ENCODE measurements at regions not wholly inside any gene's neighbourhood (a gene's known extent, or its start where the extent isn't known, plus 50 kb on each side); places are given as distances from the start of the nearest gene placed in this dataset.

- DNase-seq (ENCODE audit: low read depth in 2 of 2): no peak
These were observed 1687.0 kb downstream of the GRIK2 start for GRCh38 chr6:103080497-103080896.

GRCh38 chr6:103079867-103080266, 1686.4 kb downstream of the GRIK2 start:
- no peak for DNase-seq (ENCODE audit: low read depth in 2 of 2)

GRCh38 chr6:103062136-103062535, 1668.6 kb downstream of the GRIK2 start:
- no peak for DNase-seq (ENCODE audit: low read depth in 2 of 2)

GRCh38 chr6:103047567-103047966, 1654.1 kb downstream of the GRIK2 start:
- DNase-seq (ENCODE audit: low read depth in 2 of 2): no peak

GRCh38 chr6:103042336-103042735, 1648.8 kb downstream of the GRIK2 start:
- DNase-seq (ENCODE audit: low read depth in 2 of 2): no peak

- no peak for DNase-seq (ENCODE audit: low read depth in 2 of 2)
These were observed 1643.3 kb downstream of the GRIK2 start for GRCh38 chr6:103036846-103037245.

GRCh38 chr6:103027271-103027931, 1633.9 kb downstream of the GRIK2 start:
- DNase-seq (ENCODE audit: low read depth in 2 of 2): no peak

GRCh38 chr6:103018426-103018825, 1624.9 kb downstream of the GRIK2 start:
- no peak for DNase-seq (ENCODE audit: low read depth in 2 of 2)

GRCh38 chr6:103017878-103018277, 1624.4 kb downstream of the GRIK2 start:
- no peak for DNase-seq (ENCODE audit: low read depth in 2 of 2)

GRCh38 chr6:103011605-103012004, 1618.1 kb downstream of the GRIK2 start:
- DNase-seq (ENCODE audit: low read depth in 2 of 2): no peak

GRCh38 chr6:103002282-103002681, 1608.8 kb downstream of the GRIK2 start:
- no peak for DNase-seq (ENCODE audit: low read depth in 2 of 2)

- no peak for DNase-seq (ENCODE audit: low read depth in 2 of 2)
These were observed 1608.2 kb downstream of the GRIK2 start for GRCh38 chr6:103001724-103002123.

- DNase-seq (ENCODE audit: low read depth in 2 of 2): no peak
These were observed 1607.2 kb downstream of the GRIK2 start for GRCh38 chr6:103000688-103001087.

- no peak for DNase-seq (ENCODE audit: low read depth in 2 of 2)
These were observed 1602.0 kb downstream of the GRIK2 start for GRCh38 chr6:102995491-102995890.

GRCh38 chr6:102994866-102995265, 1601.4 kb downstream of the GRIK2 start:
- no peak for DNase-seq (ENCODE audit: low read depth in 2 of 2)

- DNase-seq (ENCODE audit: low read depth in 2 of 2): no peak
These were observed 1592.6 kb downstream of the GRIK2 start for GRCh38 chr6:102986086-102986485.

- no peak for DNase-seq (ENCODE audit: low read depth in 2 of 2)
These were observed 1590.8 kb downstream of the GRIK2 start for GRCh38 chr6:102984357-102984756.

- no peak for DNase-seq (ENCODE audit: low read depth in 2 of 2)
These were observed 1588.0 kb downstream of the GRIK2 start for GRCh38 chr6:102981490-102982015.

- no peak for DNase-seq (ENCODE audit: low read depth in 2 of 2)
These were observed 1587.4 kb downstream of the GRIK2 start for GRCh38 chr6:102980951-102981350.

GRCh38 chr6:102961902-102962301, 1568.4 kb downstream of the GRIK2 start:
- DNase-seq (ENCODE audit: low read depth in 2 of 2): no peak

- DNase-seq (ENCODE audit: low read depth in 2 of 2): no peak
These were observed 1557.5 kb downstream of the GRIK2 start for GRCh38 chr6:102950967-102951366.

- no peak for DNase-seq (ENCODE audit: low read depth in 2 of 2)
These were observed 1551.0 kb downstream of the GRIK2 start for GRCh38 chr6:102944475-102944874.

- no peak for DNase-seq (ENCODE audit: low read depth in 2 of 2)
These were observed 1548.7 kb downstream of the GRIK2 start for GRCh38 chr6:102942206-102942605.

GRCh38 chr6:102936959-102937358, 1543.5 kb downstream of the GRIK2 start:
- DNase-seq (ENCODE audit: low read depth in 2 of 2): no peak

Measured in stimulated activated CD4-positive, alpha-beta T cell treated with anti-CD3 and anti-CD28 coated beads, Interleukin-1b, Interleukin-23, amount 100 ng/mL, for 1 hour (primary cell).